GM23338 (cell line): ENCODE measurements at regions not wholly inside any gene's neighbourhood (a gene's known extent, or its start where the extent isn't known, plus 50 kb on each side); places are given as distances from the start of the nearest gene placed in this dataset.

Source experiments
- CREB1 ChIP-seq: fragments of 250-450 bp; sonication (Bioruptor Pico); IDR thresholded peaks from 2 replicates; pipeline ENCODE4 v1.5.0; 2020; ENCODE audit warnings: low read depth, mild to moderate bottlenecking, moderate library complexity
- EZH2 ChIP-seq: fragments of 200-600 bp; sonication (generic); IDR thresholded peaks from one replicate; pipeline ENCODE4 v1.8.0; 2017; ENCODE audit warnings: antibody characterized with exemption, mild to moderate bottlenecking, low read depth; ENCODE audit not compliant: unreplicated experiment
- EZH2phosphoT487 ChIP-seq: fragments of 200-600 bp; sonication (generic); IDR thresholded peaks from one replicate; pipeline ENCODE4 v1.8.1; 2018; ENCODE audit warnings: antibody characterized with exemption; ENCODE audit not compliant: unreplicated experiment
- JUNB ChIP-seq: IDR thresholded peaks from one replicate; pipeline ENCODE4 v1.6.1; 2016; ENCODE audit warnings: antibody characterized with exemption; ENCODE audit not compliant: unreplicated experiment
- POLR2AphosphoS5 ChIP-seq: IDR thresholded peaks from 2 replicates; pipeline ENCODE4 v1.6.1; 2016; ENCODE audit warnings: antibody characterized with exemption, low read depth
- TF ChIP-seq, protein P1 (sequence below), 2 experiments: fragments of 200-600 bp in 1 of 2; sonication (generic) in 1 of 2; conservative IDR thresholded peaks; 2 replicates each; pipeline versions ENCODE4 v1.5.1 to v1.6.1; 2016 to 2017; ENCODE audit warnings: antibody characterized with exemption in 2 of 2, low read depth in 2 of 2, mild to moderate bottlenecking in 2 of 2, moderate library complexity in 1 of 2
- TF ChIP-seq, protein P2 (sequence below): IDR thresholded peaks from one replicate; pipeline ENCODE4 v1.6.1; 2018; ENCODE audit warnings: antibody characterized with exemption; ENCODE audit not compliant: unreplicated experiment
- TF ChIP-seq, protein P3 (sequence below): fragments of 250-450 bp; sonication (Bioruptor Pico); IDR thresholded peaks from 2 replicates; pipeline ENCODE4 v1.5.0; 2020; ENCODE audit warnings: mild to moderate bottlenecking, moderate library complexity

DNA sequence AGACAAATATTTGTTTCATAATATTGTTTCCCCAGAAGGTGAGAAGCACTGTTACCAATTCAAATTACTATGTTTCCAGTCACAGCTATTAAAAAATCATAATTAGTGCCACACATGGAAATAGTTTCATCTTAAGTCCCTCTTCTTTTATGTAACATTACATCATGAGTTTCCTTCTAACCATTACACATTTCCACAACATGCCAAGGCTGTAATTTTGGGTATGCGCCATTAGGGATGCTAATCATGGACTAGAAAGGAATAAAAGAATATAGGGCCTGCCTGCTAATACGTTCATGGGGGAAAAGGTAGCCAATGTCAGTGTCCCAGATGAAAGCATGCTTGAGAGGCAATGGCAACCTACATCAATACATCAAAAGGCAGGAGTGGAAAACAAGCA is 142.5 kb upstream of the LPAR1 start:
- TF ChIP-seq EZH2: no peak
- TF ChIP-seq, protein P1, sequence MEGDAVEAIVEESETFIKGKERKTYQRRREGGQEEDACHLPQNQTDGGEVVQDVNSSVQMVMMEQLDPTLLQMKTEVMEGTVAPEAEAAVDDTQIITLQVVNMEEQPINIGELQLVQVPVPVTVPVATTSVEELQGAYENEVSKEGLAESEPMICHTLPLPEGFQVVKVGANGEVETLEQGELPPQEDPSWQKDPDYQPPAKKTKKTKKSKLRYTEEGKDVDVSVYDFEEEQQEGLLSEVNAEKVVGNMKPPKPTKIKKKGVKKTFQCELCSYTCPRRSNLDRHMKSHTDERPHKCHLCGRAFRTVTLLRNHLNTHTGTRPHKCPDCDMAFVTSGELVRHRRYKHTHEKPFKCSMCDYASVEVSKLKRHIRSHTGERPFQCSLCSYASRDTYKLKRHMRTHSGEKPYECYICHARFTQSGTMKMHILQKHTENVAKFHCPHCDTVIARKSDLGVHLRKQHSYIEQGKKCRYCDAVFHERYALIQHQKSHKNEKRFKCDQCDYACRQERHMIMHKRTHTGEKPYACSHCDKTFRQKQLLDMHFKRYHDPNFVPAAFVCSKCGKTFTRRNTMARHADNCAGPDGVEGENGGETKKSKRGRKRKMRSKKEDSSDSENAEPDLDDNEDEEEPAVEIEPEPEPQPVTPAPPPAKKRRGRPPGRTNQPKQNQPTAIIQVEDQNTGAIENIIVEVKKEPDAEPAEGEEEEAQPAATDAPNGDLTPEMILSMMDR (conservative IDR thresholded peaks at IDR 0.05; ENCODE audit: low read depth in 2 of 2): no peak
- no peak for TF ChIP-seq JUNB
- TF ChIP-seq, protein P2, sequence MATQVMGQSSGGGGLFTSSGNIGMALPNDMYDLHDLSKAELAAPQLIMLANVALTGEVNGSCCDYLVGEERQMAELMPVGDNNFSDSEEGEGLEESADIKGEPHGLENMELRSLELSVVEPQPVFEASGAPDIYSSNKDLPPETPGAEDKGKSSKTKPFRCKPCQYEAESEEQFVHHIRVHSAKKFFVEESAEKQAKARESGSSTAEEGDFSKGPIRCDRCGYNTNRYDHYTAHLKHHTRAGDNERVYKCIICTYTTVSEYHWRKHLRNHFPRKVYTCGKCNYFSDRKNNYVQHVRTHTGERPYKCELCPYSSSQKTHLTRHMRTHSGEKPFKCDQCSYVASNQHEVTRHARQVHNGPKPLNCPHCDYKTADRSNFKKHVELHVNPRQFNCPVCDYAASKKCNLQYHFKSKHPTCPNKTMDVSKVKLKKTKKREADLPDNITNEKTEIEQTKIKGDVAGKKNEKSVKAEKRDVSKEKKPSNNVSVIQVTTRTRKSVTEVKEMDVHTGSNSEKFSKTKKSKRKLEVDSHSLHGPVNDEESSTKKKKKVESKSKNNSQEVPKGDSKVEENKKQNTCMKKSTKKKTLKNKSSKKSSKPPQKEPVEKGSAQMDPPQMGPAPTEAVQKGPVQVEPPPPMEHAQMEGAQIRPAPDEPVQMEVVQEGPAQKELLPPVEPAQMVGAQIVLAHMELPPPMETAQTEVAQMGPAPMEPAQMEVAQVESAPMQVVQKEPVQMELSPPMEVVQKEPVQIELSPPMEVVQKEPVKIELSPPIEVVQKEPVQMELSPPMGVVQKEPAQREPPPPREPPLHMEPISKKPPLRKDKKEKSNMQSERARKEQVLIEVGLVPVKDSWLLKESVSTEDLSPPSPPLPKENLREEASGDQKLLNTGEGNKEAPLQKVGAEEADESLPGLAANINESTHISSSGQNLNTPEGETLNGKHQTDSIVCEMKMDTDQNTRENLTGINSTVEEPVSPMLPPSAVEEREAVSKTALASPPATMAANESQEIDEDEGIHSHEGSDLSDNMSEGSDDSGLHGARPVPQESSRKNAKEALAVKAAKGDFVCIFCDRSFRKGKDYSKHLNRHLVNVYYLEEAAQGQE: no peak
- TF ChIP-seq POLR2AphosphoS5: no peak
- TF ChIP-seq EZH2phosphoT487: no peak
- TF ChIP-seq, protein P3, sequence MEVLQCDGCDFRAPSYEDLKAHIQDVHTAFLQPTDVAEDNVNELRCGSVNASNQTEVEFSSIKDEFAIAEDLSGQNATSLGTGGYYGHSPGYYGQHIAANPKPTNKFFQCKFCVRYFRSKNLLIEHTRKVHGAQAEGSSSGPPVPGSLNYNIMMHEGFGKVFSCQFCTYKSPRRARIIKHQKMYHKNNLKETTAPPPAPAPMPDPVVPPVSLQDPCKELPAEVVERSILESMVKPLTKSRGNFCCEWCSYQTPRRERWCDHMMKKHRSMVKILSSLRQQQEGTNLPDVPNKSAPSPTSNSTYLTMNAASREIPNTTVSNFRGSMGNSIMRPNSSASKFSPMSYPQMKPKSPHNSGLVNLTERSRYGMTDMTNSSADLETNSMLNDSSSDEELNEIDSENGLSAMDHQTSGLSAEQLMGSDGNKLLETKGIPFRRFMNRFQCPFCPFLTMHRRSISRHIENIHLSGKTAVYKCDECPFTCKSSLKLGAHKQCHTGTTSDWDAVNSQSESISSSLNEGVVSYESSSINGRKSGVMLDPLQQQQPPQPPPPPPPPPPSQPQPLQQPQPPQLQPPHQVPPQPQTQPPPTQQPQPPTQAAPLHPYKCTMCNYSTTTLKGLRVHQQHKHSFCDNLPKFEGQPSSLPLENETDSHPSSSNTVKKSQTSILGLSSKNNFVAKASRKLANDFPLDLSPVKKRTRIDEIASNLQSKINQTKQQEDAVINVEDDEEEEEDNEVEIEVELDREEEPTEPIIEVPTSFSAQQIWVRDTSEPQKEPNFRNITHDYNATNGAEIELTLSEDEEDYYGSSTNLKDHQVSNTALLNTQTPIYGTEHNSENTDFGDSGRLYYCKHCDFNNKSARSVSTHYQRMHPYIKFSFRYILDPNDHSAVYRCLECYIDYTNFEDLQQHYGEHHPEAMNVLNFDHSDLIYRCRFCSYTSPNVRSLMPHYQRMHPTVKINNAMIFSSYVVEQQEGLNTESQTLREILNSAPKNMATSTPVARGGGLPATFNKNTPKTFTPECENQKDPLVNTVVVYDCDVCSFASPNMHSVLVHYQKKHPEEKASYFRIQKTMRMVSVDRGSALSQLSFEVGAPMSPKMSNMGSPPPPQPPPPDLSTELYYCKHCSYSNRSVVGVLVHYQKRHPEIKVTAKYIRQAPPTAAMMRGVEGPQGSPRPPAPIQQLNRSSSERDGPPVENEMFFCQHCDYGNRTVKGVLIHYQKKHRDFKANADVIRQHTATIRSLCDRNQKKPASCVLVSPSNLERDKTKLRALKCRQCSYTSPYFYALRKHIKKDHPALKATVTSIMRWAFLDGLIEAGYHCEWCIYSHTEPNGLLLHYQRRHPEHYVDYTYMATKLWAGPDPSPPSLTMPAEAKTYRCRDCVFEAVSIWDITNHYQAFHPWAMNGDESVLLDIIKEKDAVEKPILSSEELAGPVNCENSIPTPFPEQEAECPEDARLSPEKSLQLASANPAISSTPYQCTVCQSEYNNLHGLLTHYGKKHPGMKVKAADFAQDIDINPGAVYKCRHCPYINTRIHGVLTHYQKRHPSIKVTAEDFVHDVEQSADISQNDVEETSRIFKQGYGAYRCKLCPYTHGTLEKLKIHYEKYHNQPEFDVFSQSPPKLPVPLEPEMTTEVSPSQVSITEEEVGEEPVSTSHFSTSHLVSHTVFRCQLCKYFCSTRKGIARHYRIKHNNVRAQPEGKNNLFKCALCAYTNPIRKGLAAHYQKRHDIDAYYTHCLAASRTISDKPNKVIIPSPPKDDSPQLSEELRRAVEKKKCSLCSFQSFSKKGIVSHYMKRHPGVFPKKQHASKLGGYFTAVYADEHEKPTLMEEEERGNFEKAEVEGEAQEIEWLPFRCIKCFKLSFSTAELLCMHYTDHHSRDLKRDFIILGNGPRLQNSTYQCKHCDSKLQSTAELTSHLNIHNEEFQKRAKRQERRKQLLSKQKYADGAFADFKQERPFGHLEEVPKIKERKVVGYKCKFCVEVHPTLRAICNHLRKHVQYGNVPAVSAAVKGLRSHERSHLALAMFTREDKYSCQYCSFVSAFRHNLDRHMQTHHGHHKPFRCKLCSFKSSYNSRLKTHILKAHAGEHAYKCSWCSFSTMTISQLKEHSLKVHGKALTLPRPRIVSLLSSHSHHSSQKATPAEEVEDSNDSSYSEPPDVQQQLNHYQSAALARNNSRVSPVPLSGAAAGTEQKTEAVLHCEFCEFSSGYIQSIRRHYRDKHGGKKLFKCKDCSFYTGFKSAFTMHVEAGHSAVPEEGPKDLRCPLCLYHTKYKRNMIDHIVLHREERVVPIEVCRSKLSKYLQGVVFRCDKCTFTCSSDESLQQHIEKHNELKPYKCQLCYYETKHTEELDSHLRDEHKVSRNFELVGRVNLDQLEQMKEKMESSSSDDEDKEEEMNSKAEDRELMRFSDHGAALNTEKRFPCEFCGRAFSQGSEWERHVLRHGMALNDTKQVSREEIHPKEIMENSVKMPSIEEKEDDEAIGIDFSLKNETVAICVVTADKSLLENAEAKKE (CRISPR knock-in tag): no peak
- TF ChIP-seq CREB1 (CRISPR knock-in tag): no peak
